ENCODE measurements at regions not wholly inside any gene's neighbourhood (a gene's known extent, or its start where the extent isn't known, plus 50 kb on each side); places are given as distances from the start of the nearest gene placed in this dataset.

DNA sequence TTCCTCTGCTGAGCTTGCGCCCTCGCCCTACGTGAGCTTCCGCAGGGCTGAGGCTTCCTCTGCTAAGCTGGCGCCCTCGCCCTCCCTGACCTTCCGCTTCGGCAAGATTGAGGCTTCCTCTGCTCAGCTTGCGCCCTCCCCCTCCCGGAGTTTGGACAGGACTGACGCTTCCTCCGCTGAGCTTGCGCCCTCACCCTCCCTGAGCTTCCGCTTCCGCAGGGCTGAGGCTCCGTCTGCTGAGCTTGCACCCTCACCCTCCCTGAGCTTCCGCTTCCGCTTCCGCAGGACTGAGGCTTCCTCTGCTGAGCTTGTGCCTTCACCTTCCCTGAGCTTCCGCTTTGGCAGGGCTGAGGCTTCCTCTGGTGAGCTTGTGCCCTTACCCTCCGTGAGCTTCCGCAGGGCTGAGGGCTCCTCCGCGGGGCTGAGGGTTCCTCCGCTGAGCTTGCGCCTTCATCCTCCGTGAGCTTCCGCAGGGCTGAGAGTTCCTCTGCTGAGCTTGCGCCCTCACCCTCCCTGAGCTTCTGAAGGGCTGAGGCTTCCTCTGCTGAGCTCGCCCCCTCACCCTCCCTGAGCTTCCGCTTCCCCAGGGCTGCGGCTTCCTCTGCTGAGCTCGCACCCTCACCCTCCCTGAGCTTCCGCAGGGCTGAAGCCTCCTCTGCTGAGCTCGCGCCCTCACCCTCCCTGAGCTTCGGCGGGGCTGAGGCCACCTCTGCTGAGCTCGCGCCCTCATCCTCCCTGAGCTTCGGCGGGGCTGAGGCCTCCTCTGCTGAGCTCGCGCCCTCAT lies 753.6 kb upstream of the TPTE start:
- peak; percentile 72 to 90 (median 74) for DNase-seq (ENCODE audit: extremely low read depth in 1 of 4, low spot score in 3 of 4)
- Histone ChIP-seq H3K27ac (ENCODE audit: extremely low read depth, low read depth, low read length) (peak overlapping the region; percentile 74), H3K9ac (ENCODE audit: insufficient read depth in 1 of 2, low read depth in 2 of 2, low read length in 2 of 2) (peak overlapping the region; percentile 65 to 90), H3K36me3 (ENCODE audit: control insufficient read depth, insufficient read depth, low read length) (no peaks in the 10 kb centered on the region), H3K4me2 (ENCODE audit: insufficient read depth, low read length) (peak overlapping the region; percentile 81), H3K4me1 (replicated peaks in 1 of 2; ENCODE audit: control insufficient read depth in 2 of 2, insufficient read depth in 2 of 2, low read length in 2 of 2) (peaks cover 0 to 14% of the 10 kb centered on the region in 2 experiments; a peak in 3 of 5 replicates), H3K9me3 (replicated peaks; ENCODE audit: control insufficient read depth, insufficient read depth, low read depth, low read length) (no peaks in the 10 kb centered on the region; the same call in 1 of the 2 replicates), H3K4me3 (peak overlapping the region; percentile 55), H2AFZ (ENCODE audit: low read depth, low read length) (peak overlapping the region; percentile 98), H3K79me2 (ENCODE audit: control insufficient read depth, insufficient read depth, low read length) (no peaks in the 10 kb centered on the region), H4K20me1 (replicated peaks; ENCODE audit: control insufficient read depth, insufficient read depth, low read length) (no peaks in the 10 kb centered on the region), H3K9me1 (ENCODE audit: control insufficient read depth, insufficient read depth, low read length) (no peaks in the 10 kb centered on the region), H3K27me3 (ENCODE audit: control insufficient read depth in 2 of 2, insufficient read depth in 2 of 2, low read length in 2 of 2) (no peaks in the 10 kb centered on the region)
- in situ Hi-C loops (cut with MboI): no loop called here
- peak; percentile 90 for ATAC-seq
- ChIA-PET POLR2A (no interaction called here), CTCF (ENCODE audit: low intra/inter-chr PET ratio) (no interaction called here)
- intact Hi-C loops (cut with micrococcal nuclease): no loop called here
- BruUV-seq (replicated peaks): no TSS peak
- no peak for FAIRE-seq
- 22% methylated on average over 42 of the region's 44 CpGs for WGBS (ENCODE audit: insufficient coverage, low coverage, missing lambda C conversion rate)
- TF ChIP-seq MAFK (IDR thresholded peaks at IDR 0.05; ENCODE audit: low read length) (peak; percentile 45; the same call in 1 of the 2 replicates), PHF8 (IDR thresholded peaks at IDR 0.05; ENCODE audit: borderline replicate concordance, low read length) (peak; percentile 41; the same call in 1 of the 2 replicates), SUPT5H (IDR thresholded peaks at IDR 0.05) (peak; percentile 53; the same call in 1 of the 2 replicates), ZNF354B (CRISPR knock-in tag; IDR thresholded peaks at IDR 0.05) (no peak), ETS1 (conservative IDR thresholded peaks at IDR 0.05; ENCODE audit: control insufficient read depth, low read depth, low read length) (0 out of 2 replicates have a peak, but pooled peaks have one; percentile 42), MAZ (CRISPR knock-in tag; conservative IDR thresholded peaks at IDR 0.05 in 1 of 2, IDR thresholded peaks at IDR 0.05 in 1 of 2) (peak in 1 of 2 experiments; percentile 76; a peak in 2 of 4 replicates), CBX1 (IDR thresholded peaks at IDR 0.05; ENCODE audit: low read depth) (peak; percentile 70; the same call in 1 of the 2 replicates), ETV6 (IDR thresholded peaks at IDR 0.05; ENCODE audit: borderline replicate concordance in 1 of 2, low read depth in 2 of 2, low read length in 1 of 2) (peak; percentile 99), ETV6 (CRISPR knock-in tag; IDR thresholded peaks at IDR 0.05; ENCODE audit: borderline replicate concordance) (no peak), RBFOX2 (IDR thresholded peaks at IDR 0.05; ENCODE audit: low read depth, low read length) (peak; percentile 92), SIN3A (IDR thresholded peaks at IDR 0.05; ENCODE audit: borderline replicate concordance in 2 of 2, control insufficient read depth in 1 of 2, low read depth in 2 of 2, low read length in 2 of 2) (peak in 1 of 2 experiments; percentile 78; a peak in 1 of 4 replicates), POLR2G (IDR thresholded peaks at IDR 0.05; ENCODE audit: low read depth, low read length) (peak; percentile 93), E2F3 (CRISPR knock-in tag; IDR thresholded peaks at IDR 0.05) (no peak)
- TF ChIP-seq, protein P1, sequence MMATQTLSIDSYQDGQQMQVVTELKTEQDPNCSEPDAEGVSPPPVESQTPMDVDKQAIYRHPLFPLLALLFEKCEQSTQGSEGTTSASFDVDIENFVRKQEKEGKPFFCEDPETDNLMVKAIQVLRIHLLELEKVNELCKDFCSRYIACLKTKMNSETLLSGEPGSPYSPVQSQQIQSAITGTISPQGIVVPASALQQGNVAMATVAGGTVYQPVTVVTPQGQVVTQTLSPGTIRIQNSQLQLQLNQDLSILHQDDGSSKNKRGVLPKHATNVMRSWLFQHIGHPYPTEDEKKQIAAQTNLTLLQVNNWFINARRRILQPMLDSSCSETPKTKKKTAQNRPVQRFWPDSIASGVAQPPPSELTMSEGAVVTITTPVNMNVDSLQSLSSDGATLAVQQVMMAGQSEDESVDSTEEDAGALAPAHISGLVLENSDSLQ (IDR thresholded peaks at IDR 0.05): peak; percentile 32; the same call in 1 of the 2 replicates
